OCI-LY7 (cell line): ENCODE measurements at regions not wholly inside any gene's neighbourhood (a gene's known extent, or its start where the extent isn't known, plus 50 kb on each side); places are given as distances from the start of the nearest gene placed in this dataset.

ENCODE experiments used
- BruUV-seq: library from RNA; stranded (reverse); fragments of 400-500 nt; replicated peaks from 2 replicates; lab custom pipeline; 2021; lab: Mats Ljungman, UMichigan
- CTCF ChIA-PET: fragments of 300-600 bp; sonication (Branson Sonifier 250); formaldehyde crosslinking; loops from one replicate; lab custom pipeline; 2022; ENCODE audit warnings: antibody characterized with exemption; ENCODE audit not compliant: unreplicated experiment; lab: Charles Lee
- POLR2A ChIA-PET: fragments of 300-600 bp; sonication (Branson Sonifier 250); formaldehyde crosslinking; loops from one replicate; lab custom pipeline; 2022; ENCODE audit warnings: antibody characterized with exemption; lab: Charles Lee
- DNase-seq: peaks from one replicate; pipeline ENCODE4 v3.0.0-alpha.2; 2015; ENCODE audit warnings: low spot score
- H2AFZ ChIP-seq: fragments of 200-600 bp; sonication (generic), shearing (Covaris generic); 2 replicates; pipeline ENCODE4 v1.6.1; 2014; ENCODE audit warnings: mild to moderate bottlenecking, antibody characterized with exemption, low read length, moderate library complexity
- H3K27ac ChIP-seq: fragments of 200-600 bp; sonication (generic); 2 replicates; pipeline ENCODE4 v1.5.1; 2014; ENCODE audit warnings: mixed run types, low read depth, mild to moderate bottlenecking, moderate library complexity, low read length, inconsistent platforms; ENCODE audit not compliant: poor library complexity, severe bottlenecking
- H3K36me3 ChIP-seq: fragments of 200-600 bp; sonication (generic); 2 replicates; pipeline ENCODE4 v1.6.1; 2014; ENCODE audit warnings: mild to moderate bottlenecking, antibody characterized with exemption, low read length, moderate library complexity, mixed read lengths; ENCODE audit not compliant: insufficient read depth
- H3K4me1 ChIP-seq: fragments of 200-600 bp; sonication (generic); 2 replicates; pipeline ENCODE4 v1.5.1; 2014; ENCODE audit warnings: mild to moderate bottlenecking, low read length; ENCODE audit not compliant: insufficient read depth, poor library complexity, severe bottlenecking
- H3K4me2 ChIP-seq: fragments of 200-600 bp; sonication (generic); 2 replicates; pipeline ENCODE4 v1.6.1; 2014; ENCODE audit warnings: mild to moderate bottlenecking, low read length
- H3K4me3 ChIP-seq: fragments of 200-600 bp; sonication (generic); 2 replicates; pipeline ENCODE4 v1.5.1; 2014; ENCODE audit warnings: mild to moderate bottlenecking, low read depth, low read length; ENCODE audit not compliant: poor library complexity, severe bottlenecking
- H3K79me2 ChIP-seq: fragments of 200-600 bp; sonication (generic); 2 replicates; pipeline ENCODE4 v1.6.1; 2016; ENCODE audit warnings: low read depth, mild to moderate bottlenecking, low read length, moderate library complexity, mixed read lengths; ENCODE audit not compliant: insufficient read depth
- H3K9me2 ChIP-seq: fragments of 200-600 bp; sonication (generic); 2 replicates; pipeline ENCODE4 v1.6.1; 2016; ENCODE audit warnings: mild to moderate bottlenecking, low read length, mixed read lengths; ENCODE audit not compliant: insufficient read depth
- H3K9me3 ChIP-seq: fragments of 200-600 bp; sonication (generic); 2 replicates; pipeline ENCODE4 v1.6.1; 2014; ENCODE audit warnings: mild to moderate bottlenecking, mixed run types, low read length, mixed read lengths
- H4K20me1 ChIP-seq: fragments of 200-600 bp; sonication (generic); 2 replicates; pipeline ENCODE4 v1.6.1; 2014; ENCODE audit warnings: mild to moderate bottlenecking, antibody characterized with exemption, low read length, moderate library complexity, mixed read lengths; ENCODE audit not compliant: insufficient read depth
- EZH2phosphoT487 ChIP-seq: fragments of 200-600 bp; sonication (generic); IDR thresholded peaks from 2 replicates; pipeline ENCODE4 v1.6.1; 2018; ENCODE audit warnings: low read depth, borderline replicate concordance, mild to moderate bottlenecking, mixed run types, antibody characterized with exemption, low read length, moderate library complexity, mixed read lengths
- intact Hi-C: fragments of 100-400 bp; cut with micrococcal nuclease; formaldehyde crosslinking; loops from one replicate; pipeline ENCODE4 v1.10.0; 2022; ENCODE audit not compliant: unreplicated experiment
- TF ChIP-seq, protein P1 (sequence below): fragments of 200-600 bp; sonication (generic); conservative IDR thresholded peaks from 2 replicates; pipeline ENCODE4 v1.5.1; 2014; ENCODE audit warnings: mild to moderate bottlenecking, antibody characterized with exemption, low read length, moderate library complexity, mixed read lengths

DNA sequence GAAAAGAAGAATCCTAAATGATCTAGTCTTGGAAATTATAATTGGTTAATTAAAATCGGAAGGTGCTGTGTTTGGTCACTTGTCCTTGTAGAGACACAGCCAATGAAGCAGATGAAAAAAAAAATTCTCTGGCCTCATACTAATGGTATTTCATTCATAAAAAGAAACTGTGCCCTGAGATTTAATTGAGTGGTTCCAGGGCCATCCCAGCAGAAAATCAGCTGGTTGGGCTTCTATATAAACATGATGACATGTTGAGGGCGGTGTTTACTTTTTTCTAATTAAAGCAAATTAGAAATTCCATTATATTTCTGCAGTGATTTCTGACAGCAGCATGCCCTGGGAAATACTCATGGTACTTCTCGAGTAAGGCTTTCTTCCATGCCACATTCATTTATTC is 191.9 kb upstream of the KCNJ16 start:
- no peak for DNase-seq
- BruUV-seq = no TSS peak

DNA sequence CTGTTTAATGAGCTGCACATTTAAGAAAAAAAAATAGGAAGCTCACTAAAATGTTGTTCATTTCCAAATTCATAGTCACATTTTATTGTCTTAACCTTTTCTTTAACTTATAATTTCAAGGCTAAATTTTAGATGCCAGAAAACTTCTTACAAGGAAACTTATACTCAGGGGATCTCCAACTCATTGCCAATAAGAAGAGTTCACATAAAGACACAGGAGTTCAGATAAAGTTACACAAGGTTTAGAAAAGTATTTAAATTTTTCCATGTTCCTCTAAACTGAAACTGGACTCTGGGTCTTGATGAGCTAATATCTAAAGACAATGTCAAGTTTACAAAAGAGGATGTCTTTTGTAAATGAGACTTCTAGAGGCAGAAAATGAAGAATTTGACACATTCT is 190.7 kb upstream of the KCNJ16 start:
- no peaks in the 10 kb centered on the region for H3K9me3 ChIP-seq
- no peaks in the 10 kb centered on the region for H3K36me3 ChIP-seq
- no peaks in the 10 kb centered on the region for H4K20me1 ChIP-seq
- no peaks in the 10 kb centered on the region for H3K4me1 ChIP-seq
- intact Hi-C loops = no loop called here
- no peak overlapping the region for H3K4me2 ChIP-seq
- H3K9me2 ChIP-seq = no peaks in the 10 kb centered on the region; the same call in 1 of the 2 replicates
- no TSS peak for BruUV-seq
- no peaks in the 10 kb centered on the region for H3K79me2 ChIP-seq
- no peak overlapping the region for H3K4me3 ChIP-seq
- TF ChIP-seq EZH2phosphoT487 = no peak
- TF ChIP-seq, protein P1, sequence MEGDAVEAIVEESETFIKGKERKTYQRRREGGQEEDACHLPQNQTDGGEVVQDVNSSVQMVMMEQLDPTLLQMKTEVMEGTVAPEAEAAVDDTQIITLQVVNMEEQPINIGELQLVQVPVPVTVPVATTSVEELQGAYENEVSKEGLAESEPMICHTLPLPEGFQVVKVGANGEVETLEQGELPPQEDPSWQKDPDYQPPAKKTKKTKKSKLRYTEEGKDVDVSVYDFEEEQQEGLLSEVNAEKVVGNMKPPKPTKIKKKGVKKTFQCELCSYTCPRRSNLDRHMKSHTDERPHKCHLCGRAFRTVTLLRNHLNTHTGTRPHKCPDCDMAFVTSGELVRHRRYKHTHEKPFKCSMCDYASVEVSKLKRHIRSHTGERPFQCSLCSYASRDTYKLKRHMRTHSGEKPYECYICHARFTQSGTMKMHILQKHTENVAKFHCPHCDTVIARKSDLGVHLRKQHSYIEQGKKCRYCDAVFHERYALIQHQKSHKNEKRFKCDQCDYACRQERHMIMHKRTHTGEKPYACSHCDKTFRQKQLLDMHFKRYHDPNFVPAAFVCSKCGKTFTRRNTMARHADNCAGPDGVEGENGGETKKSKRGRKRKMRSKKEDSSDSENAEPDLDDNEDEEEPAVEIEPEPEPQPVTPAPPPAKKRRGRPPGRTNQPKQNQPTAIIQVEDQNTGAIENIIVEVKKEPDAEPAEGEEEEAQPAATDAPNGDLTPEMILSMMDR = no peak
- ChIA-PET CTCF (no interaction called here), POLR2A (interaction anchor here (0.7 to 1.1 kb wide), 2 partner anchors 158 to 294 kb away, joined by 3 to 4 read pairs; no protein-coding TSS in a partner anchor)
- H2AFZ ChIP-seq = no peak overlapping the region
- no peak overlapping the region for H3K27ac ChIP-seq
- no peak for DNase-seq

More for the DNA sequence above, 191.9 kb upstream of the KCNJ16 start:
- no peak overlapping the region for H3K4me2 ChIP-seq
- no peaks in the 10 kb centered on the region for H4K20me1 ChIP-seq
- H3K36me3 ChIP-seq = no peaks in the 10 kb centered on the region
- ChIA-PET CTCF (no interaction called here), POLR2A (interaction anchor here (0.7 kb wide), 1 partner anchor 355 kb away, joined by 3 read pairs; no protein-coding TSS in a partner anchor)
- no peaks in the 10 kb centered on the region; the same call in 1 of the 2 replicates for H3K9me2 ChIP-seq
- intact Hi-C loops = no loop called here
- H2AFZ ChIP-seq = no peak overlapping the region
- no peak overlapping the region for H3K4me3 ChIP-seq
- TF ChIP-seq, protein P1 = no peak
- TF ChIP-seq EZH2phosphoT487 = no peak
- H3K79me2 ChIP-seq = no peaks in the 10 kb centered on the region
- no peak overlapping the region for H3K27ac ChIP-seq
- H3K4me1 ChIP-seq = no peaks in the 10 kb centered on the region
- H3K9me3 ChIP-seq = no peaks in the 10 kb centered on the region

DNA sequence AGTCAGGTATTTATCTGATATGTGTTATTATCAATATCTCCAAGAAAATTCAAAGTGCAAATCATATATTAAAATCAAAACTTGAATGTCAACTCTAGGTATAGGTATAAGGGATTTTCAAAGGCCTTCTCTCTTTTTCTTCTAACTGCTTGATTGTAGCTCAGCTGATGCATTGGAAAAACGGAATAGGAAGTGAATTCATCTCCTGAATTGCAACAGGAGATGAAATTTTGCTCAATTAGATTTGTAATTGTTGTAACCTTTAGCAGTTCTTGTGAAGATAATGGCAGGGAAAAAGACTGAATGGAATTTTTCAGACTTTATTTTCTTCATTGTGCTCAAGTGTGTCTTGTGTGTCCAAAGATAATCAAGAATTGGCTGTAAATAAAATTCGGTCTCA is 190.2 kb upstream of the KCNJ16 start:
- intact Hi-C loops = no loop called here
- H4K20me1 ChIP-seq = no peaks in the 10 kb centered on the region
- no peak overlapping the region for H2AFZ ChIP-seq
- no peak overlapping the region for H3K4me2 ChIP-seq
- ChIA-PET POLR2A (interaction anchor here (0.6 to 1.1 kb wide), 2 partner anchors 293 to 330 kb away, joined by 3 read pairs; no protein-coding TSS in a partner anchor), CTCF (no interaction called here)
- DNase-seq = no peak
- no peak overlapping the region for H3K27ac ChIP-seq
- BruUV-seq = no TSS peak
- TF ChIP-seq, protein P1 = no peak
- TF ChIP-seq EZH2phosphoT487 = no peak
- H3K9me3 ChIP-seq = no peaks in the 10 kb centered on the region
- no peaks in the 10 kb centered on the region; the same call in 1 of the 2 replicates for H3K9me2 ChIP-seq
- no peaks in the 10 kb centered on the region for H3K79me2 ChIP-seq
- H3K4me3 ChIP-seq = no peak overlapping the region
- no peaks in the 10 kb centered on the region for H3K4me1 ChIP-seq
- no peaks in the 10 kb centered on the region for H3K36me3 ChIP-seq
